Upper lobe of right lung (tissue), 1 donor: ENCODE measurements at regions not wholly inside any gene's neighbourhood (a gene's known extent, or its start where the extent isn't known, plus 50 kb on each side); places are given as distances from the start of the nearest gene placed in this dataset.

Experiments used
- ATAC-seq: fragments of 200-7000 bp; cut with Tn5 transposase; one replicate; pipeline ENCODE4 v1.9.1; 2020; ENCODE audit warnings: mild to moderate bottlenecking, moderate library complexity
- DNase-seq: peaks from one replicate; pipeline ENCODE4 v3.0.0-alpha.2; 2020
- H3K27ac ChIP-seq: fragments of 200-600 bp; one replicate; pipeline ENCODE4 v1.8.0; 2022
- H3K27me3 ChIP-seq: fragments of 200-600 bp; one replicate; pipeline ENCODE4 v1.8.0; 2022; ENCODE audit warnings: mild to moderate bottlenecking
- H3K36me3 ChIP-seq: fragments of 200-600 bp; one replicate; pipeline ENCODE4 v1.8.0; 2022
- H3K4me1 ChIP-seq: fragments of 200-600 bp; one replicate; pipeline ENCODE4 v1.8.0; 2022
- H3K4me3 ChIP-seq: fragments of 200-600 bp; one replicate; pipeline ENCODE4 v1.8.0; 2022; ENCODE audit warnings: mild to moderate bottlenecking
- H3K9me3 ChIP-seq: fragments of 200-600 bp; one replicate; pipeline ENCODE4 v1.8.0; 2022
- intact Hi-C: fragments of 100-400 bp; cut with DNase I; formaldehyde crosslinking; loops from one replicate; pipeline ENCODE4 v1.11.0; 2022
- TF ChIP-seq, protein P1 (sequence below): fragments of 200-600 bp; IDR thresholded peaks from one replicate; pipeline ENCODE4 v1.8.0; 2022; ENCODE audit warnings: antibody characterized with exemption
- donor health status: DM: no; HTN: yes; CAD: no; lungs with severe emphysema.

DNA sequence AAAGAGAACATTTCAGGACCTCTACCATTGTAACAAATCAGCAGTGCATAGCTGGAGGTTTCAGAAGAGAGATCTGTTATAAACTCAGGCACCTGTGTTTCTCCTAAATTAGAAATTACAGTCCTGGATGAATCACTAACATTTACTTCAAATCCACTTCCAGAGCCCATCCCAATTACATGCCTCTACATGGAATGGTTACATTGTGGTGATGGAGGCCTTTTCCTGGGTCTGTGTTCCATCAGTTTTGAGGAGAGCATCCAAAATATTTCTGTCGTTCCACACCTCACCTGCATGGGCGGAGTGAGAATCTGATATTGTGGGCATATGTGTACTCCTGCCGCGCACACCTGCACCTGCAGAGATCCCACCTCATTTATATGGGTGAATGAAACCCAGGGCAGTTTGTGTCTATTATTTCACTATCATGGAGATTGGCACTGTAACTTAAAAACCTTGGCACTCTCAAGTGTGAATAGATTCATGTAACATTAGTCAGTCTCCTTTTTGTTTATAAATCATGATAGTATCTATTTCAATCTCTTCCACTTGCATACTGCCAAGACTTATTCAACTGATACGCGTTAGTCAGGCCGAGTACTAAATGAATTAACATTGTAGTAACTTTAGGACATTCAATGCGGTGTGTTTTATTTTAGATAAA lies 215.1 kb upstream of the FAR2 start:
- no peak overlapping the region for H3K27ac ChIP-seq
- H3K4me1 ChIP-seq: no peaks in the 10 kb centered on the region
- no peak overlapping the region for H3K4me3 ChIP-seq
- H3K36me3 ChIP-seq: no peaks in the 10 kb centered on the region
- TF ChIP-seq, protein P1, sequence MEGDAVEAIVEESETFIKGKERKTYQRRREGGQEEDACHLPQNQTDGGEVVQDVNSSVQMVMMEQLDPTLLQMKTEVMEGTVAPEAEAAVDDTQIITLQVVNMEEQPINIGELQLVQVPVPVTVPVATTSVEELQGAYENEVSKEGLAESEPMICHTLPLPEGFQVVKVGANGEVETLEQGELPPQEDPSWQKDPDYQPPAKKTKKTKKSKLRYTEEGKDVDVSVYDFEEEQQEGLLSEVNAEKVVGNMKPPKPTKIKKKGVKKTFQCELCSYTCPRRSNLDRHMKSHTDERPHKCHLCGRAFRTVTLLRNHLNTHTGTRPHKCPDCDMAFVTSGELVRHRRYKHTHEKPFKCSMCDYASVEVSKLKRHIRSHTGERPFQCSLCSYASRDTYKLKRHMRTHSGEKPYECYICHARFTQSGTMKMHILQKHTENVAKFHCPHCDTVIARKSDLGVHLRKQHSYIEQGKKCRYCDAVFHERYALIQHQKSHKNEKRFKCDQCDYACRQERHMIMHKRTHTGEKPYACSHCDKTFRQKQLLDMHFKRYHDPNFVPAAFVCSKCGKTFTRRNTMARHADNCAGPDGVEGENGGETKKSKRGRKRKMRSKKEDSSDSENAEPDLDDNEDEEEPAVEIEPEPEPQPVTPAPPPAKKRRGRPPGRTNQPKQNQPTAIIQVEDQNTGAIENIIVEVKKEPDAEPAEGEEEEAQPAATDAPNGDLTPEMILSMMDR: no peak
- no peak for ATAC-seq
- intact Hi-C loops: no loop called here
- no peaks in the 10 kb centered on the region for H3K9me3 ChIP-seq
- no peak for DNase-seq
- no peaks in the 10 kb centered on the region for H3K27me3 ChIP-seq

DNA sequence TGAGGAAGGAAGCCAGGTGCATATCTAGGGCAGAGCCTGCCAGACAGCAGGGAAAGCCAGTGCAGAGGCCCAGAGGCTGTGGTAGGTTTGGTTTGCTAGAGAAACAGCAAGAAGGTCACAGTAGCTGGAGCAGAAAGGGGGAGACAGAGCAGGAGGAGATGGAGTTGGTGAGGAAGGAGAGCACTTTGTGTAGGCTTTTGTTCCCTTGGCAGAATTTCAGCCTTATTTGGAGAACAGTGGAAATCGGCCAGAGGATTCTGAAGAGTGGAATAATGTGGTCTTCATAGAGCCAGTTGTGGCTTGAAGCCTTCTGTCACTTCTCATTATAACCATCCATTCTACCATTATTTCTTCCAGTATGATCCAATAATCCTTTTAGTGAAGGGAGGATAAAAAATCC lies 212.9 kb upstream of the FAR2 start:
- intact Hi-C loops: no loop called here
- no peak for DNase-seq
- ATAC-seq: no peak

GRCh38 chr12:28936711-28937110 lies 212.4 kb upstream of the FAR2 start:
- Histone ChIP-seq H3K27me3 (no peaks in the 10 kb centered on the region), H3K9me3 (no peaks in the 10 kb centered on the region), H3K4me3 (no peak overlapping the region), H3K4me1 (no peaks in the 10 kb centered on the region), H3K27ac (no peak overlapping the region), H3K36me3 (no peaks in the 10 kb centered on the region)
- no peak for DNase-seq
- TF ChIP-seq, protein P1: no peak
- intact Hi-C loops: no loop called here
- no peak for ATAC-seq

More for the DNA sequence above, 212.9 kb upstream of the FAR2 start:
- Histone ChIP-seq H3K4me3 (no peak overlapping the region), H3K9me3 (no peaks in the 10 kb centered on the region), H3K27me3 (no peaks in the 10 kb centered on the region), H3K36me3 (no peaks in the 10 kb centered on the region), H3K4me1 (no peaks in the 10 kb centered on the region), H3K27ac (no peak overlapping the region)
- TF ChIP-seq, protein P1: no peak

DNA sequence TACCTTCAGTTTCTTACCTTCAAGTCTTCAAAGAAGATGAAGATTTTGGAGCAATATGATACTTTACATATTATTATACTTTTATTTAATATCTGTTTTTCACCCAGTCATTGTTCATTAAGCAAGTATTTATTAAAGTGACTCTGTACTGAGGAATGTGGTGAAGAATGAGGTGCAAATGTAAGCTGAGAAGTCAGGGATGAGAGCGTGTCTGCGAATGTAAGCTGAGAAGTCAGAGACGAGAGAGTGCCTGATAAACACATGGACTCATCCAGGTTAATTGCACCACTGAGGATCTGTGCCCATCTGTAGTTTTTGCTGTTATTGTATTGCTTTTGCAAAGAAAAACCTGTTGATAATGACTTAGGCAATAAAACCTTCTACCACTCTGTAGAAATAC lies 211.9 kb upstream of the FAR2 start:
- Histone ChIP-seq H3K4me1 (no peaks in the 10 kb centered on the region), H3K27me3 (no peaks in the 10 kb centered on the region), H3K27ac (no peak overlapping the region), H3K4me3 (no peak overlapping the region), H3K9me3 (no peaks in the 10 kb centered on the region), H3K36me3 (no peaks in the 10 kb centered on the region)
- DNase-seq (no peak), ATAC-seq (no peak)
- intact Hi-C loops: no loop called here
- TF ChIP-seq, protein P1: no peak

GRCh38 chr12:28938056-28938455 lies 211.0 kb upstream of the FAR2 start:
- Histone ChIP-seq H3K36me3 (no peaks in the 10 kb centered on the region), H3K27ac (no peak overlapping the region), H3K4me3 (no peak overlapping the region), H3K4me1 (no peaks in the 10 kb centered on the region), H3K9me3 (no peaks in the 10 kb centered on the region), H3K27me3 (no peaks in the 10 kb centered on the region)
- TF ChIP-seq, protein P1: no peak
- no peak for ATAC-seq
- intact Hi-C loops: no loop called here
- no peak for DNase-seq
